WTC11 (cell line): ENCODE measurements at regions not wholly inside any gene's neighbourhood (a gene's known extent, or its start where the extent isn't known, plus 50 kb on each side); places are given as distances from the start of the nearest gene placed in this dataset.

Experiments
- ATAC-seq: fragments of 200-7000 bp; cut with Tn5 transposase; 2 replicates; pipeline ENCODE4 v1.10.0; 2021; ENCODE audit warnings: mild to moderate bottlenecking, moderate library complexity
- CTCF ChIA-PET: fragments of 300-600 bp; sonication (Branson Sonifier 250); formaldehyde crosslinking; loops from one replicate; lab custom pipeline; 2021; ENCODE audit warnings: antibody characterized with exemption; lab: Charles Lee
- POLR2A ChIA-PET: fragments of 350-600 bp; sonication (Branson Sonifier 250); formaldehyde crosslinking; loops from one replicate; lab custom pipeline; 2021; ENCODE audit warnings: antibody characterized with exemption; lab: Charles Lee
- DNase-seq: peaks from one replicate; pipeline ENCODE4 v3.0.0; 2021; ENCODE audit warnings: low spot score
- H3K27ac Mint-ChIP-seq: 2 replicates; pipeline ENCODE4 v1.8.0; 2021; ENCODE audit warnings: mixed read lengths
- H3K27me3 Mint-ChIP-seq: 2 replicates; pipeline ENCODE4 v1.8.0; 2021; ENCODE audit warnings: low read depth, mild to moderate bottlenecking, moderate library complexity, mixed read lengths
- H3K36me3 Mint-ChIP-seq: 2 replicates; pipeline ENCODE4 v1.8.0; 2021; ENCODE audit warnings: mixed read lengths
- H3K4me1 Mint-ChIP-seq: 2 replicates; pipeline ENCODE4 v1.8.0; 2022; ENCODE audit warnings: mixed read lengths
- H3K4me3 Mint-ChIP-seq: 2 replicates; pipeline ENCODE4 v1.8.0; 2021; ENCODE audit warnings: mild to moderate bottlenecking, moderate library complexity, mixed read lengths
- H3K9me3 Mint-ChIP-seq: 2 replicates; pipeline ENCODE4 v1.8.0; 2021; ENCODE audit warnings: mixed read lengths
- ATF2 ChIP-seq: sonication (generic); formaldehyde crosslinking; IDR thresholded peaks from 2 replicates; pipeline ENCODE4 v1.8.1; 2022; ENCODE audit warnings: low read depth, missing genetic modification reagents, borderline replicate concordance
- ATF3 ChIP-seq: sonication (generic); formaldehyde crosslinking; conservative IDR thresholded peaks from 2 replicates; pipeline ENCODE4 v1.8.1; 2022; ENCODE audit warnings: mild to moderate bottlenecking, missing genetic modification reagents
- PRRX2 ChIP-seq: fragments of 250-450 bp; sonication (Bioruptor Pico); IDR thresholded peaks from 2 replicates; pipeline ENCODE4 v1.8.0; 2021; ENCODE audit warnings: mild to moderate bottlenecking
- RELA ChIP-seq: sonication (generic); formaldehyde crosslinking; IDR thresholded peaks from 2 replicates; pipeline ENCODE4 v1.8.1; 2022; ENCODE audit warnings: missing genetic modification reagents, mild to moderate bottlenecking, borderline replicate concordance
- TEAD1 ChIP-seq: sonication (generic); formaldehyde crosslinking; IDR thresholded peaks from 2 replicates; pipeline ENCODE4 v1.8.0; 2022; ENCODE audit warnings: mild to moderate bottlenecking, missing genetic modification reagents
- ZNF121 ChIP-seq: sonication (generic); formaldehyde crosslinking; IDR thresholded peaks from 2 replicates; pipeline ENCODE4 v1.8.0; 2023; ENCODE audit warnings: missing genetic modification reagents
- ZNF532 ChIP-seq: fragments of 250-450 bp; sonication (Bioruptor Pico); IDR thresholded peaks from 2 replicates; pipeline ENCODE4 v1.9.0; 2021; ENCODE audit warnings: mild to moderate bottlenecking, borderline replicate concordance
- ZSCAN18 ChIP-seq: fragments of 250-450 bp; sonication (Bioruptor Pico); IDR thresholded peaks from 2 replicates; pipeline ENCODE4 v2.1.2; 2022; ENCODE audit warnings: mild to moderate bottlenecking, moderate library complexity
- TF ChIP-seq, protein P1 (sequence below): sonication (generic); formaldehyde crosslinking; IDR thresholded peaks from 2 replicates; pipeline ENCODE4 v1.8.1; 2022; ENCODE audit warnings: mild to moderate bottlenecking, missing genetic modification reagents, moderate library complexity, borderline replicate concordance

DNA sequence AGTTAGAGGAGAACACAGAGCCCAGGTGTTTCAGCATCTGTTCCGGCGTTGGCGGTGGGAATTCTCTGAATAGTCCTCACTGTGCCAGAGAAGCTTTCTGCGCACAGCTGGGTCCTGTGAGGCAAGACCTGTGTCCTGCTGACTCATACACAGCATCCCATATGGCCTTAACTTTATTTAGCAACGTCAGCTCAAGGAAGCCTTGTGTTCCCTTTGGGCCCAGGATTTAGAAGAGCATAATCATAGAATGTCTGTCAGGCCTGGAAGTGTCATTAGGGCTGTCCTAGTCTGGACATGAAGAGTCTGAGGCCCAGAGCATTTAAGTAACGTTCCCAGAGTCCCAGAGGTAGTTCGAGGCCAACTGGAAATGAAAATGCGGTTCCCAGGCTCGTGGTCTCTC lies 188.6 kb upstream of the DMRT1 start (continued):
- no peak for TF ChIP-seq TEAD1 (CRISPR knock-in tag)
- TF ChIP-seq, all 79 proteins: peak for 0

DNA sequence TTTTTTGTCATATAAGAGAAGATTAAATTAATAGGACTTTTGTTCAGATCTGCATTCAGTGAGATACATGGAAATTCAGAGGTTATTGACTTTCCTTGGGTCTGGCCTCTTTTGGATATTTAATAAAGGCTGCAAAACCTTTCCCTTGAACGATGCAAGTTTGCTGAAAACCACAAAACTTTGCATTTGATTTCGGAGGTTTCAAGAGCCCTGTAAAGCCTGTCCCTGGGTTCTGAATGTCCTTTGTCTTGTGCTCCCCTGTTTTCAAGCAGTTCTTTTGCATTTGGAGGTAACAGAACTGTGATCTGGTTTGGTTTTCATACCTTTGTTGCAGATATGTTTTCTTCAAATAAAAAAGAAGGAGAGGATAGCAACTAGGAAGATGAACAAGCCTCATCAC lies 188.1 kb upstream of the DMRT1 start:
- ChIA-PET POLR2A (no interaction called here), CTCF (no interaction called here)
- H3K9me3 Mint-ChIP-seq: no peaks in the 10 kb centered on the region
- H3K36me3 Mint-ChIP-seq: no peaks in the 10 kb centered on the region
- no peak for TF ChIP-seq ATF3 (CRISPR knock-in tag)
- no peak for ATAC-seq
- H3K4me1 Mint-ChIP-seq: peaks cover 77% of the 10 kb centered on the region
- no peak overlapping the region; the same call in 1 of the 2 replicates for H3K27ac Mint-ChIP-seq
- no peaks in the 10 kb centered on the region for H3K27me3 Mint-ChIP-seq
- H3K4me3 Mint-ChIP-seq: no peak overlapping the region
- no peak for DNase-seq

GRCh38 chr9:653856-654387 lies 187.6 kb upstream of the DMRT1 start:
- Mint-ChIP-seq H3K9me3 (no peaks in the 10 kb centered on the region), H3K27me3 (no peaks in the 10 kb centered on the region), H3K4me1 (peaks cover 72% of the 10 kb centered on the region), H3K36me3 (no peaks in the 10 kb centered on the region), H3K4me3 (no peak overlapping the region), H3K27ac (no peak overlapping the region)
- DNase-seq: no peak
- TF ChIP-seq, protein P1, sequence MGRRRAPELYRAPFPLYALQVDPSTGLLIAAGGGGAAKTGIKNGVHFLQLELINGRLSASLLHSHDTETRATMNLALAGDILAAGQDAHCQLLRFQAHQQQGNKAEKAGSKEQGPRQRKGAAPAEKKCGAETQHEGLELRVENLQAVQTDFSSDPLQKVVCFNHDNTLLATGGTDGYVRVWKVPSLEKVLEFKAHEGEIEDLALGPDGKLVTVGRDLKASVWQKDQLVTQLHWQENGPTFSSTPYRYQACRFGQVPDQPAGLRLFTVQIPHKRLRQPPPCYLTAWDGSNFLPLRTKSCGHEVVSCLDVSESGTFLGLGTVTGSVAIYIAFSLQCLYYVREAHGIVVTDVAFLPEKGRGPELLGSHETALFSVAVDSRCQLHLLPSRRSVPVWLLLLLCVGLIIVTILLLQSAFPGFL: no peak
- TF ChIP-seq PRRX2 (CRISPR knock-in tag) (no peak), ATF2 (CRISPR knock-in tag) (no peak), ZNF121 (CRISPR knock-in tag) (no peak), ZSCAN18 (CRISPR knock-in tag) (no peak), ZNF532 (CRISPR knock-in tag) (no peak)
- ATAC-seq: no peak
- CTCF ChIA-PET: no interaction called here
- POLR2A ChIA-PET: no interaction called here

DNA sequence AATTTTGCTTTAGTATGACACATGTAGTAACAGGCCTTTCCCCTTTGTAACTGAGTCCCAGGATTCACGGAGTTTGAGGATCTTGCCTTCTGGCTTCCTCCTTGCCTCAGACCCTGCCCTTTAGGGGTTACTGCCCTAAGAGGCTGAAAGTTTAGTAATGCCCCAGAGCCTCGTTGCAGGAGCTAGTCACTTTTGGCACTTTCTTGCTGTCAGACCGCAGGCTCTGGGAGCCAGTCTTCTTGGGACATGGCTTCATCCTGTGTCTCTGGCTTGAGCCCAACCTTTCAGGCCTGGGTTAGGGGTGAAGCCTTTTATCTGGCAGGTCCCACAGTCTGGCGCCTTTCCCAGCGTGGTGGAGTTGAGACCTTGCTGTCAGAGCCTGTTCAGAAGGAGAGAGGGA lies 185.6 kb upstream of the DMRT1 start:
- H3K27me3 Mint-ChIP-seq: no peaks in the 10 kb centered on the region

More for the DNA sequence above, 185.6 kb upstream of the DMRT1 start:
- Mint-ChIP-seq H3K9me3 (no peaks in the 10 kb centered on the region), H3K36me3 (no peaks in the 10 kb centered on the region), H3K4me1 (peaks cover 52% of the 10 kb centered on the region), H3K4me3 (no peak overlapping the region), H3K27ac (no peak overlapping the region)
- ChIA-PET POLR2A (no interaction called here), CTCF (no interaction called here)
- no peak for DNase-seq
- ATAC-seq: no peak
- TF ChIP-seq RELA (CRISPR knock-in tag): no peak
- TF ChIP-seq, all 79 proteins: peak for 0
